ENCODE measurements at regions not wholly inside any gene's neighbourhood (a gene's known extent, or its start where the extent isn't known, plus 50 kb on each side); places are given as distances from the start of the nearest gene placed in this dataset.

DNA sequence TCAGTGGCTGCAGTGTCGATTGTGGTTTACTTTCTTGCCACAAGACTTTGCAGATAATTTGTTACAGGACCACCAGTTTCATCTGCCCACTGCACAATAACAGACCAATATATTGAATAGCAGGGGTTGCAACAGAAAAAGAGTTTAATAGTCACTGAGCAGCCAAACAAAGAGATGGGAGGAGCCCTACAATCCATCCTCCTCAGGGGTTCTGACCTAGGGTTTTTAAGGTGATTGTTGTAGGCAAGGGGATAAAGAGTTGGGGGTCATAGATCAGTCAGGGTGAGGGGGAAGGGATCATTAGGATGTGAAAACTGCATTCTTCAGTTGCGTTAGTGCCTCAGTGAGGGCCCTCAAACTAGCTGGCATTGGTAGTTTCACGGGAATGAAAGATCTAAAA lies 110.7 kb upstream of the OLFM3 start:
- Histone ChIP-seq H3K27ac (no peak overlapping the region), H3K27me3 (replicated peaks) (no peaks in the 10 kb centered on the region), H3K4me3 (ENCODE audit: low read depth, low read length) (no peak overlapping the region), H3K36me3 (replicated peaks) (no peaks in the 10 kb centered on the region)
- TF ChIP-seq, protein P1, sequence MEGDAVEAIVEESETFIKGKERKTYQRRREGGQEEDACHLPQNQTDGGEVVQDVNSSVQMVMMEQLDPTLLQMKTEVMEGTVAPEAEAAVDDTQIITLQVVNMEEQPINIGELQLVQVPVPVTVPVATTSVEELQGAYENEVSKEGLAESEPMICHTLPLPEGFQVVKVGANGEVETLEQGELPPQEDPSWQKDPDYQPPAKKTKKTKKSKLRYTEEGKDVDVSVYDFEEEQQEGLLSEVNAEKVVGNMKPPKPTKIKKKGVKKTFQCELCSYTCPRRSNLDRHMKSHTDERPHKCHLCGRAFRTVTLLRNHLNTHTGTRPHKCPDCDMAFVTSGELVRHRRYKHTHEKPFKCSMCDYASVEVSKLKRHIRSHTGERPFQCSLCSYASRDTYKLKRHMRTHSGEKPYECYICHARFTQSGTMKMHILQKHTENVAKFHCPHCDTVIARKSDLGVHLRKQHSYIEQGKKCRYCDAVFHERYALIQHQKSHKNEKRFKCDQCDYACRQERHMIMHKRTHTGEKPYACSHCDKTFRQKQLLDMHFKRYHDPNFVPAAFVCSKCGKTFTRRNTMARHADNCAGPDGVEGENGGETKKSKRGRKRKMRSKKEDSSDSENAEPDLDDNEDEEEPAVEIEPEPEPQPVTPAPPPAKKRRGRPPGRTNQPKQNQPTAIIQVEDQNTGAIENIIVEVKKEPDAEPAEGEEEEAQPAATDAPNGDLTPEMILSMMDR (IDR thresholded peaks at IDR 0.05; ENCODE audit: low read depth, low read length, missing control alignments): no peak
- no peak for DNase-seq
- in situ Hi-C loops (cut with HindIII; ENCODE audit: low pct_ligation_motif_present, low sequenced_read_pairs): no loop called here

DNA sequence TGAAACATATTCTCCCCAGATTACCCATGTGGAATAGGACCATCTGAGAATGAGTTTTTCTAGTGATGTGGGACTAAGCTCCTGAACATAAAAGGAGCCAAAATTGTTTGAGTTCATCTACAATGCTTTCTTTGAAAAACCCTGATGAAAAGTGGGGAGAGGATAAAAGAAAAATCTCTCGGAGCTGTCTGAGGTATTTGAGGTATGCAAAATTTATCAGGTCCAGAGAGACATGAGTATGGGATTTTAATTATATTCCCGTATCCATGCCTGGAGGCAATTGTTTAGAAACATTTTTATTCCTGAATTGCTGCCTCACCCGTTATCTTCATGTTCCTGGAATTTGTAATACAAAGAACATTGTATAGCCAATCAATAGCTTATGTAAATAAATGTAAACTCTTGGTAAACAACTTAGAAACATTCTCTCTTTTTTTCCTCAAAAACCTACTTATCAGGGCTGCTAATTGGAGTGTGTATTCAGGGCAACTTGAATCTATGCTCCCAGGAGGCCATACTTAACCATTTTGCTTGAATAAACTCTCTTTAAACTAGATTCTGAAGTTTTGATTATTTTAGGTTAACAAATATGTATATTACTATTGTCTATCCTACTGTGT lies 109.3 kb upstream of the OLFM3 start:
- H3K27me3 ChIP-seq (replicated peaks): no peaks in the 10 kb centered on the region
- TF ChIP-seq, protein P1 (IDR thresholded peaks at IDR 0.05; ENCODE audit: low read depth, low read length, missing control alignments): no peak
- H3K27ac ChIP-seq: no peak overlapping the region
- DNase-seq: no peak
- in situ Hi-C loops (cut with HindIII; ENCODE audit: low pct_ligation_motif_present, low sequenced_read_pairs): no loop called here
- H3K36me3 ChIP-seq (replicated peaks): no peaks in the 10 kb centered on the region
- no peak overlapping the region for H3K4me3 ChIP-seq (ENCODE audit: low read depth, low read length)

- DNase-seq: no peak
- TF ChIP-seq, protein P1 (IDR thresholded peaks at IDR 0.05; ENCODE audit: low read depth, low read length, missing control alignments): no peak
- no peaks in the 10 kb centered on the region for H3K27me3 ChIP-seq (replicated peaks)
These were observed 106.9 kb upstream of the OLFM3 start for GRCh38 chr1:102103646-102104045.

GRCh38 chr1:102102276-102102780 lies 105.6 kb upstream of the OLFM3 start:
- Histone ChIP-seq H3K4me3 (ENCODE audit: low read depth, low read length) (no peak overlapping the region), H3K36me3 (replicated peaks) (no peaks in the 10 kb centered on the region), H3K27ac (no peak overlapping the region), H3K27me3 (replicated peaks) (no peaks in the 10 kb centered on the region)
- DNase-seq: no peak
- in situ Hi-C loops (cut with HindIII; ENCODE audit: low pct_ligation_motif_present, low sequenced_read_pairs): no loop called here
- TF ChIP-seq, protein P1 (IDR thresholded peaks at IDR 0.05; ENCODE audit: low read depth, low read length, missing control alignments): no peak

More at GRCh38 chr1:102103646-102104045, 106.9 kb upstream of the OLFM3 start:
- Histone ChIP-seq H3K4me3 (ENCODE audit: low read depth, low read length) (no peak overlapping the region), H3K36me3 (replicated peaks) (no peaks in the 10 kb centered on the region), H3K27ac (no peak overlapping the region)
- in situ Hi-C loops (cut with HindIII; ENCODE audit: low pct_ligation_motif_present, low sequenced_read_pairs): no loop called here

- Histone ChIP-seq H3K36me3 (replicated peaks) (no peaks in the 10 kb centered on the region), H3K27ac (no peak overlapping the region), H3K4me3 (ENCODE audit: low read depth, low read length) (no peak overlapping the region), H3K27me3 (replicated peaks) (no peaks in the 10 kb centered on the region)
- TF ChIP-seq, protein P1 (IDR thresholded peaks at IDR 0.05; ENCODE audit: low read depth, low read length, missing control alignments): no peak
- no peak for DNase-seq
- in situ Hi-C loops (cut with HindIII; ENCODE audit: low pct_ligation_motif_present, low sequenced_read_pairs): no loop called here
These were observed 103.9 kb upstream of the OLFM3 start for GRCh38 chr1:102100666-102101065.

DNA sequence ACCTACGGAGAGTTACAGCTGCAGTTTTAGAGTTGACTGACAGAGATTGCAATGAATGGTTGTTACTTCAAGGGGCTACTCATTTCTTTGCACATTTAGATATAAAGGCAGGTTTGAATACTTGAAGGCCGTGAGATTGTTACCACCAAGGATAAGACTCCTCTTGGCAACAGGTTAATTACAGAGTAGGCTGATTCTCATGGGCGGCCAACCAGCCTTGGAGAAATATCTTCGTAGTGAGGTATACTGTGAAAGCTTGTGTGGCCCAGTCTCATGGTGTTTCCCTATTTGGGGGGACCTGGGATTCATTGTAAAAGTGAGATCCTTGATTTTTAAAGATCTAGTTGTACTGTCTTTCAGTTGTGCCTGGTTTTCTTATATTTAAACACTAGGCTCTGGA lies 103.2 kb upstream of the OLFM3 start:
- Histone ChIP-seq H3K27ac (no peak overlapping the region), H3K4me3 (ENCODE audit: low read depth, low read length) (no peak overlapping the region), H3K36me3 (replicated peaks) (no peaks in the 10 kb centered on the region), H3K27me3 (replicated peaks) (no peaks in the 10 kb centered on the region)
- in situ Hi-C loops (cut with HindIII; ENCODE audit: low pct_ligation_motif_present, low sequenced_read_pairs): no loop called here
- TF ChIP-seq, protein P1 (IDR thresholded peaks at IDR 0.05; ENCODE audit: low read depth, low read length, missing control alignments): no peak
- DNase-seq: no peak
